ENCODE measurements at regions not wholly inside any gene's neighbourhood (a gene's known extent, or its start where the extent isn't known, plus 50 kb on each side); places are given as distances from the start of the nearest gene placed in this dataset.

DNA sequence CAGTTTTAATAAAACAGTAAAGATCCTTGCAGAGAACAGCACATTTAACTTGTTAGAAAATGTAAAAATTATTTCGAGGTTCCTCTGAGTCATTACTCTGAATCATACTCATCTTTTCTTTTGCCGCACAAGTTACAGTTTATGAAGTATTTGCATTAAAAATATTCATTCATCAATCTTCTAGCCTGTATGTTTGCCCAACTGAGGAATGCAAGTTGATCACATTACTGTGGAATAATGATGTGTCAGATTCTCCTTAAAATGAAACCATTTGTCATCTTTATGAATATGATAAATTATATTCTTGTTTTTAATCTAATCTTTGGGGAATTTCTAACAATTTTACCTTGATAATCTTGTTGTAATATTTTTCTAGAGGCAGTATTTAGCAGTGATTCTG lies 340.4 kb upstream of the OPRM1 start:
- Mint-ChIP-seq H3K4me1 (no peaks in the 10 kb centered on the region), H3K36me3 (ENCODE audit: low read depth) (no peaks in the 10 kb centered on the region), H3K9me3 (peaks cover 5% of the 10 kb centered on the region), H3K27me3 (ENCODE audit: low read depth) (no peaks in the 10 kb centered on the region), H3K27ac (no peak overlapping the region), H3K4me3 (no peak overlapping the region)
- TF ChIP-seq, protein P1, sequence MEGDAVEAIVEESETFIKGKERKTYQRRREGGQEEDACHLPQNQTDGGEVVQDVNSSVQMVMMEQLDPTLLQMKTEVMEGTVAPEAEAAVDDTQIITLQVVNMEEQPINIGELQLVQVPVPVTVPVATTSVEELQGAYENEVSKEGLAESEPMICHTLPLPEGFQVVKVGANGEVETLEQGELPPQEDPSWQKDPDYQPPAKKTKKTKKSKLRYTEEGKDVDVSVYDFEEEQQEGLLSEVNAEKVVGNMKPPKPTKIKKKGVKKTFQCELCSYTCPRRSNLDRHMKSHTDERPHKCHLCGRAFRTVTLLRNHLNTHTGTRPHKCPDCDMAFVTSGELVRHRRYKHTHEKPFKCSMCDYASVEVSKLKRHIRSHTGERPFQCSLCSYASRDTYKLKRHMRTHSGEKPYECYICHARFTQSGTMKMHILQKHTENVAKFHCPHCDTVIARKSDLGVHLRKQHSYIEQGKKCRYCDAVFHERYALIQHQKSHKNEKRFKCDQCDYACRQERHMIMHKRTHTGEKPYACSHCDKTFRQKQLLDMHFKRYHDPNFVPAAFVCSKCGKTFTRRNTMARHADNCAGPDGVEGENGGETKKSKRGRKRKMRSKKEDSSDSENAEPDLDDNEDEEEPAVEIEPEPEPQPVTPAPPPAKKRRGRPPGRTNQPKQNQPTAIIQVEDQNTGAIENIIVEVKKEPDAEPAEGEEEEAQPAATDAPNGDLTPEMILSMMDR (IDR thresholded peaks at IDR 0.05; ENCODE audit: unreplicated experiment in 3 of 3): no peak

DNA sequence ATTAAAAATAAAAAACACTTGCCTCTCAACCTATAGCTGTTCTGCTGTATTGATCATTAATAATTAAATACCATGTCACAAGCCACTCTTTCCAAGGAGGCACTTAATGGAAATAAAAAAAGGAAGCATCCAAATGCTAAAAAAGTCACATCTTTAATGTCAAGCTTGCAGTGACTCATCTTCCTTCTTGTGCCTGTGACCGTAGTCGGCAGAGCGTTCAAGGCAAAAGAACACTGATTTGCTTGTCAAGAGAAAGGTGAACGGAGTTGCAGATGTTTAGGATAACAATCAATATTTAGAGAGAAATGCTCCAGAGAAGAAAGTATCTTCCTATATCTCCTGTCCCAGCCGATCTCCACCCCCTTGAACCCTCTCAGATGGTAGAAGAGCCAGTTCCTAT lies 341.0 kb upstream of the OPRM1 start:
- H3K36me3 Mint-ChIP-seq (ENCODE audit: low read depth): no peaks in the 10 kb centered on the region
- TF ChIP-seq, protein P1 (IDR thresholded peaks at IDR 0.05; ENCODE audit: unreplicated experiment in 3 of 3): no peak
- H3K27me3 Mint-ChIP-seq (ENCODE audit: low read depth): no peaks in the 10 kb centered on the region
- H3K4me1 Mint-ChIP-seq: no peaks in the 10 kb centered on the region
- no peak overlapping the region for H3K4me3 Mint-ChIP-seq
- no peak overlapping the region for H3K27ac Mint-ChIP-seq
- peaks cover 3% of the 10 kb centered on the region for H3K9me3 Mint-ChIP-seq

DNA sequence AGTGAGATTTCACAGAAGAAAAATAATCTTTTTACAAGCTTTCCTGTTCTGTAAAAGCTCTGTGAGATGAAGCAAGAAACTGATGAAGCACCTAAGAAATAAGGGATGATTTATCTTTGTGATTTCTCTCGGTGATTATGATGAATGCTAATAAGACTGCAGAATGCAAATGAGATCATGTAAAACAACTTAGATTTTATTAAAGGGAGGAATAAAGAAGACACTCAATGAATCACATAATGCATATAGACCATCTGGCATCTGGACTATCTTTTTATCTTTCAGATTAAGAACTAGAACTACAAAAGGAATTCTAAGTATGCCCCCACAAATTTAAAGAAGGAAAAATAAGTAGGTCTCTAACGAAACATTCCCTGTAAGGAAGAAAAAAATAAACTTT lies 361.5 kb upstream of the OPRM1 start:
- no peaks in the 10 kb centered on the region for H3K36me3 Mint-ChIP-seq (ENCODE audit: low read depth)
- H3K4me1 Mint-ChIP-seq: no peaks in the 10 kb centered on the region
- no peaks in the 10 kb centered on the region for H3K27me3 Mint-ChIP-seq (ENCODE audit: low read depth)
- no peak overlapping the region for H3K27ac Mint-ChIP-seq
- H3K9me3 Mint-ChIP-seq: peaks cover 3% of the 10 kb centered on the region
- TF ChIP-seq, protein P1 (IDR thresholded peaks at IDR 0.05; ENCODE audit: unreplicated experiment in 3 of 3): no peak
- no peak overlapping the region for H3K4me3 Mint-ChIP-seq

DNA sequence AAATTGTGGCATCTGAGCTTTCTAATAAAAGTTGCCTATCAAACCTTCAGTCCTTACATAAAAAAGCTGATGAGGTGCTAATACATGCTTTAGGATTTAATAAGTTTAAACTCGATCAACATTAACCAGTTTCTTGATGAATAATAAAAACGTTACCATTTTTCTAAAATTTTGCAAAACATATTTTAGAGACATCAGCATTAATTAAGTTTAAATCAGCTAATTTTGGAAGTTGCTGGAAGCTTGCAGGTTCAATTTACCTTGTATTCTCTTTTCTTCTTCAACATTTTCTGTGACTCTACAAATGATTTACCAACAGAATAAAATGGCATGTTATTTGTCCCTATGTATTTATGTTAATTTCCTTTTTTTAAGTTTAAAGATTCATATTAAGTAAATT lies 365.3 kb upstream of the OPRM1 start:
- H3K36me3 Mint-ChIP-seq (ENCODE audit: low read depth): no peaks in the 10 kb centered on the region
- H3K27ac Mint-ChIP-seq: no peak overlapping the region
- TF ChIP-seq, protein P1 (IDR thresholded peaks at IDR 0.05; ENCODE audit: unreplicated experiment in 3 of 3): no peak
- H3K4me1 Mint-ChIP-seq: no peaks in the 10 kb centered on the region
- H3K4me3 Mint-ChIP-seq: no peak overlapping the region
- H3K9me3 Mint-ChIP-seq: no peaks in the 10 kb centered on the region
- H3K27me3 Mint-ChIP-seq (ENCODE audit: low read depth): no peaks in the 10 kb centered on the region

GRCh38 chr6:153673225-153673624 lies 365.8 kb upstream of the OPRM1 start:
- TF ChIP-seq, protein P1 (IDR thresholded peaks at IDR 0.05; ENCODE audit: unreplicated experiment in 3 of 3): no peak
- Mint-ChIP-seq H3K4me3 (no peak overlapping the region), H3K4me1 (no peaks in the 10 kb centered on the region), H3K9me3 (no peaks in the 10 kb centered on the region), H3K27ac (no peak overlapping the region), H3K27me3 (ENCODE audit: low read depth) (no peaks in the 10 kb centered on the region), H3K36me3 (ENCODE audit: low read depth) (no peaks in the 10 kb centered on the region)

DNA sequence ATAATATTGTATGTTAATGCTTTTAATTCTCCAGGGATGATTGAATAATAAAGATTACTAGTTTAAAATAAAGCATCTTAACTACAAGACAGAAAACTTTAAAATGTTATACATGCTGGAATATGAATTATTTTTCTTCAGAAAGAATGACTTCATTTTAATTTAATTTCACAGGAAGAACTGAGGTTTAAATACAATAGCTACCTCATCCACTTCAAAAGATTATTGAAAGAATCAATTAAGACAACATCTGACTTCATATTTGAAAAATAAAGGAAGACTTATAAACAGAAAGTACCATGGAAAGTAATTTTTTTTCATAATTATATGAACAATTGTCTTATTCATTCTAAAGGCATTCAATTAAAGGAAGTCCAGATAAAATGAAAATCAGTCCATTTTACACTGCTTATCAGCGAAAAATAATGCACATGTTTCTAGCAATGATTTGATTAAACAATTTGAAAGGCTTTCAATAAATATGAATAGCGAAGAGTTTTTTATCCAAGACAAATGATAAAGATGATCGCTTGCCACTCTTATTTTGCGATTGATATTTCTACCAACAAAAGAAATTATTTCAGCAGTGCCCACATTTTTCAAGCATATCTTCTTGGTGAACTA lies 368.5 kb upstream of the OPRM1 start:
- TF ChIP-seq, protein P1 (IDR thresholded peaks at IDR 0.05; ENCODE audit: unreplicated experiment in 3 of 3): no peak
- Mint-ChIP-seq H3K4me3 (no peak overlapping the region), H3K27me3 (ENCODE audit: low read depth) (no peaks in the 10 kb centered on the region), H3K36me3 (ENCODE audit: low read depth) (no peaks in the 10 kb centered on the region), H3K4me1 (no peaks in the 10 kb centered on the region), H3K27ac (no peak overlapping the region), H3K9me3 (no peaks in the 10 kb centered on the region)

Data from nephron (organoid).